Stomach (tissue), 4 donors: ENCODE measurements at regions not wholly inside any gene's neighbourhood (a gene's known extent, or its start where the extent isn't known, plus 50 kb on each side); places are given as distances from the start of the nearest gene placed in this dataset.

ENCODE experiments used
- EP300 ChIP-seq: sonication (generic); formaldehyde crosslinking; IDR thresholded peaks from one replicate; pipeline ENCODE4 v1.6.1; 2017; ENCODE audit warnings: antibody characterized with exemption
- TF ChIP-seq, protein P1 (sequence below), 7 experiments: fragments of 450-650 bp in 4 of 7; fragments of 200-600 bp in 3 of 7; sonication (generic) in 3 of 7; IDR thresholded peaks; one replicate each; pipeline ENCODE4 v1.5.1; 2016 to 2019; ENCODE audit warnings: antibody characterized with exemption in 7 of 7, control low read depth in 2 of 7, mild to moderate bottlenecking in 1 of 7

DNA sequence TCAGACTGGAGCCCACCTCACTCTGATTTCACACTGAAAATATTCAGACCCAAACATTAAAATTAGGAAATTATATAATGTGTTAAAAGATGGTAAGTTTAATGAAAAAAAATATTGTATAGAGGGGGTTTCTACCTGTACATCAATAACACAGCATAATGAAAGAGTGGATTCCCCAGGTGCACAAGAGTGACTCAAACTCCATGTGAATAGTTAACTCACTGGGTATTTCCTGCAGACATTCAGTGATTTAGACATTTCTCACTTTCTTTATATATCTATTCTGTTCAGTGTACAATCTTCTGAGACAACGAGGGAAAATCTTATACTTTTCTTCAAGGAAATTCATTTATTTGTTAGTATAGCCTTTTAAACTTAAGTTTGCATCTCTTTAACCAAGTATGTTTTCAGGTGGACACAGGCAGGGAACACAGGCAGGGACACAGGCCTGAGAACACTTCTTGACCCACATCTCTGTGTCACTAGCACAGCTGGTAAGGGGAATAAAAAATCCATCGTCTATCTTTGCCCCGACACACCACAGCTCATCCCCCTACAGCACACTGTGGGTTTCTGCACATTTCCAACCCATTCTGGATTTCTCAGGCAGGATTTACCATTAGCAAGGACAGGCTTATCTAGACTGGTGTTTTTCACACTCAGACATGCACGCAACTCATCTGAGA, 525.5 kb upstream of the BOD1L1 start:
- TF ChIP-seq, protein P1, sequence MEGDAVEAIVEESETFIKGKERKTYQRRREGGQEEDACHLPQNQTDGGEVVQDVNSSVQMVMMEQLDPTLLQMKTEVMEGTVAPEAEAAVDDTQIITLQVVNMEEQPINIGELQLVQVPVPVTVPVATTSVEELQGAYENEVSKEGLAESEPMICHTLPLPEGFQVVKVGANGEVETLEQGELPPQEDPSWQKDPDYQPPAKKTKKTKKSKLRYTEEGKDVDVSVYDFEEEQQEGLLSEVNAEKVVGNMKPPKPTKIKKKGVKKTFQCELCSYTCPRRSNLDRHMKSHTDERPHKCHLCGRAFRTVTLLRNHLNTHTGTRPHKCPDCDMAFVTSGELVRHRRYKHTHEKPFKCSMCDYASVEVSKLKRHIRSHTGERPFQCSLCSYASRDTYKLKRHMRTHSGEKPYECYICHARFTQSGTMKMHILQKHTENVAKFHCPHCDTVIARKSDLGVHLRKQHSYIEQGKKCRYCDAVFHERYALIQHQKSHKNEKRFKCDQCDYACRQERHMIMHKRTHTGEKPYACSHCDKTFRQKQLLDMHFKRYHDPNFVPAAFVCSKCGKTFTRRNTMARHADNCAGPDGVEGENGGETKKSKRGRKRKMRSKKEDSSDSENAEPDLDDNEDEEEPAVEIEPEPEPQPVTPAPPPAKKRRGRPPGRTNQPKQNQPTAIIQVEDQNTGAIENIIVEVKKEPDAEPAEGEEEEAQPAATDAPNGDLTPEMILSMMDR (IDR thresholded peaks at IDR 0.05) = no peak
- no peak for TF ChIP-seq EP300
